HFF-Myc (cell line): ENCODE measurements at regions not wholly inside any gene's neighbourhood (a gene's known extent, or its start where the extent isn't known, plus 50 kb on each side); places are given as distances from the start of the nearest gene placed in this dataset.

Source experiments
- DNase-seq: peaks from one replicate; pipeline ENCODE4 v3.0.0-alpha.2; 2011; ENCODE audit warnings: low read depth; ENCODE audit errors: extremely low read depth
- H3K4me3 ChIP-seq: replicated peaks from 2 replicates; pipeline ENCODE4 v1.5.1; 2011; ENCODE audit warnings: low read depth, mild to moderate bottlenecking, control low read depth, low read length
- TF ChIP-seq, protein P1 (sequence below): IDR thresholded peaks from 2 replicates; pipeline ENCODE4 v1.5.1; 2012; ENCODE audit warnings: mild to moderate bottlenecking, low read depth, low read length, control low read depth; ENCODE audit errors: missing control alignments

DNA sequence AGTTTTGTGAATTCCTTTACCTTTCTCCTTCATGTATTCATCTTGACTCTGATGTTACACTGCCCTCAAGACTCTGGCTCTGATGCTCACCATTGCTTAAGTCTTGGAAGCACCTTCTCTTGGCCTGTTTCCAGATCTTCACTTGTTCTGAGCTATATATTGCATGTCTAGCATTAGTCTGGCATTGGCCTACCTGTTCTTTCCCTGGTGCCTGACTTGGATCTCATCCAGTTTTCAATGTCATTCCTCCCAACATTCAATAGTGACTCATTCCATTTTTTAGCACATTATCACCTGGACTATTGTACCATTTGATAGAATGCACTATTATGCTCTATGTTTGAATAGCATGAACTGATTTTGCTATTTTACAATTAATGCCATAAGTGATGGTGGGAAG is 127.3 kb upstream of the NYAP2 start:
- no peak overlapping the region for H3K4me3 ChIP-seq
- no peak for DNase-seq
- TF ChIP-seq, protein P1, sequence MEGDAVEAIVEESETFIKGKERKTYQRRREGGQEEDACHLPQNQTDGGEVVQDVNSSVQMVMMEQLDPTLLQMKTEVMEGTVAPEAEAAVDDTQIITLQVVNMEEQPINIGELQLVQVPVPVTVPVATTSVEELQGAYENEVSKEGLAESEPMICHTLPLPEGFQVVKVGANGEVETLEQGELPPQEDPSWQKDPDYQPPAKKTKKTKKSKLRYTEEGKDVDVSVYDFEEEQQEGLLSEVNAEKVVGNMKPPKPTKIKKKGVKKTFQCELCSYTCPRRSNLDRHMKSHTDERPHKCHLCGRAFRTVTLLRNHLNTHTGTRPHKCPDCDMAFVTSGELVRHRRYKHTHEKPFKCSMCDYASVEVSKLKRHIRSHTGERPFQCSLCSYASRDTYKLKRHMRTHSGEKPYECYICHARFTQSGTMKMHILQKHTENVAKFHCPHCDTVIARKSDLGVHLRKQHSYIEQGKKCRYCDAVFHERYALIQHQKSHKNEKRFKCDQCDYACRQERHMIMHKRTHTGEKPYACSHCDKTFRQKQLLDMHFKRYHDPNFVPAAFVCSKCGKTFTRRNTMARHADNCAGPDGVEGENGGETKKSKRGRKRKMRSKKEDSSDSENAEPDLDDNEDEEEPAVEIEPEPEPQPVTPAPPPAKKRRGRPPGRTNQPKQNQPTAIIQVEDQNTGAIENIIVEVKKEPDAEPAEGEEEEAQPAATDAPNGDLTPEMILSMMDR = no peak

GRCh38 chr2:225270861-225271260 is 128.6 kb upstream of the NYAP2 start:
- H3K4me3 ChIP-seq = no peak overlapping the region
- peak; percentile 22 for DNase-seq
- TF ChIP-seq, protein P1 = peak; percentile 6

DNA sequence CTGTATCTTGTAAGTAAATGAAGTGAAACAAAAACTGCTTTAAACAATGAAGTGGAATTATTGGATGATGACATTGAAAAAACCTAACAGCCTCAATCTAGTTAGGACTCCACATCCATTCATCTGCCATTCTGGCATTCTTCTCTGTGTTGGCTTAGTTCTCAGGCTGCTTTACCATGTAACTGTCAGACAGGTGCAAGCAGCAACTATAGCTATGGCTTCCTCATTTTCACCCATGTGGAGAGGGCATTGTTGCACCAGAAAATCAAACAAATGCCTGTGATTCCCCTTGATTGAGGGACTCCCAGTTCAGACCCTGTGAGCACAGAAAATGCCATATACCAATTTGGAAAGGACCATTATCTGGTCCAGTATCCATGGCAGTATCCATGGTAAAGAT is 129.5 kb upstream of the NYAP2 start:
- no peak overlapping the region for H3K4me3 ChIP-seq
- DNase-seq = no peak
- TF ChIP-seq, protein P1 = no peak

- H3K4me3 ChIP-seq = no peak overlapping the region
- DNase-seq = no peak
- TF ChIP-seq, protein P1 = no peak
Measured at GRCh38 chr2:225254363-225254762, 145.1 kb upstream of the NYAP2 start.

GRCh38 chr2:225244933-225245332 is 154.6 kb upstream of the NYAP2 start:
- DNase-seq = no peak
- H3K4me3 ChIP-seq = no peak overlapping the region
- TF ChIP-seq, protein P1 = no peak

GRCh38 chr2:225236769-225237323 is 162.7 kb upstream of the NYAP2 start:
- H3K4me3 ChIP-seq = no peak overlapping the region
- no peak for DNase-seq
- TF ChIP-seq, protein P1 = no peak

DNA sequence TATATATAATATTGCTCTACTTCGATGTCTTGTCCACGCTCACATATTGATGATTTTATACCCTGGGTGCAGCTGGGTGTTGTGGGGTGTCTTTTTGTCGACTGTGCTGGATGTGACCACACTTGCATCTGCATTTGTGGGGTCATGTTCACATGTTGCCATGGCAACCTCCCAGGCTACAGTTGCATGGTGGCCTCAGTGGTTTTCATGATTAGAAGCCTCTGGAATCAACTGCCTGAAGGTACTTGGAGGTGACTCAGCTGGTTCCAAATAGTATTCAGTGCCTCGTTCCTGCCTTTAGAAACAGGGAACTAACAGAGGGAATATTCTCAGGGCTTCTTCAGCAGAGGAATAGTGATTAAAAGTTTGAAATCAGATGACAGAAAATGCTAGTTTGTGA is 166.3 kb upstream of the NYAP2 start:
- TF ChIP-seq, protein P1 = no peak
- no peak overlapping the region for H3K4me3 ChIP-seq
- DNase-seq = peak; percentile 1
